SK-N-SH (cell line): ENCODE measurements at regions not wholly inside any gene's neighbourhood (a gene's known extent, or its start where the extent isn't known, plus 50 kb on each side); places are given as distances from the start of the nearest gene placed in this dataset.

ENCODE experiments used
- CTCF ChIP-seq: fragments of 200-600 bp; sonication (generic); IDR thresholded peaks from 2 replicates; pipeline ENCODE4 v1.6.1; 2017; ENCODE audit warnings: antibody characterized with exemption, mild to moderate bottlenecking, moderate library complexity
- ELF1 ChIP-seq: IDR thresholded peaks from 2 replicates; pipeline ENCODE4 v1.4.0; 2012
- EP300 ChIP-seq, 2 experiments: IDR thresholded peaks; 2 replicates each; pipeline versions ENCODE4 v1.4.0 to v1.6.1; 2012; ENCODE audit warnings: borderline replicate concordance in 1 of 2, low read depth in 1 of 2, low read length in 1 of 2
- EZH2phosphoT487 ChIP-seq: fragments of 200-600 bp; sonication (generic); IDR thresholded peaks from 2 replicates; pipeline ENCODE4 v1.6.1; 2017; ENCODE audit warnings: low read depth, mixed run types, mild to moderate bottlenecking, antibody characterized with exemption, moderate library complexity, borderline replicate concordance
- GABPA ChIP-seq: IDR thresholded peaks from 2 replicates; pipeline ENCODE4 v1.4.0; 2012; ENCODE audit warnings: low read depth, mild to moderate bottlenecking
- JUND ChIP-seq: IDR thresholded peaks from 2 replicates; pipeline ENCODE4 v1.4.0; 2012
- MAX ChIP-seq: IDR thresholded peaks from 2 replicates; pipeline ENCODE4 v1.4.0; 2012; ENCODE audit warnings: low read depth
- POLR2AphosphoS5 ChIP-seq: IDR thresholded peaks from 2 replicates; pipeline ENCODE4 v1.6.1; 2012; ENCODE audit warnings: low read depth, low read length
- RAD21 ChIP-seq: IDR thresholded peaks from 2 replicates; pipeline ENCODE4 v1.6.1; 2012; ENCODE audit warnings: mild to moderate bottlenecking, low read length
- RCOR1 ChIP-seq: fragments of 150-350 bp; IDR thresholded peaks from 2 replicates; pipeline ENCODE4 v1.6.1; 2017; ENCODE audit warnings: antibody characterized with exemption, low read length
- RXRA ChIP-seq: IDR thresholded peaks from 2 replicates; pipeline ENCODE4 v1.4.0; 2012; ENCODE audit warnings: low read depth, mild to moderate bottlenecking, borderline replicate concordance
- SIN3A ChIP-seq: IDR thresholded peaks from 2 replicates; pipeline ENCODE4 v1.6.1; 2012; ENCODE audit warnings: low read depth, mild to moderate bottlenecking, low read length, moderate library complexity, borderline replicate concordance
- SMC3 ChIP-seq: IDR thresholded peaks from 2 replicates; pipeline ENCODE4 v1.6.1; 2012; ENCODE audit warnings: low read depth, low read length, improper control_type of control experiment
- YY1 ChIP-seq: IDR thresholded peaks from 2 replicates; pipeline ENCODE4 v1.4.0; 2012; ENCODE audit warnings: low read depth, mild to moderate bottlenecking

- TF ChIP-seq CTCF: no peak
- no peak for TF ChIP-seq EZH2phosphoT487
- TF ChIP-seq POLR2AphosphoS5: no peak
- TF ChIP-seq SIN3A: no peak
- TF ChIP-seq YY1: no peak
- TF ChIP-seq JUND: no peak
- TF ChIP-seq MAX: no peak
- no peak for TF ChIP-seq RCOR1
- TF ChIP-seq RAD21: no peak
- TF ChIP-seq ELF1: no peak
- TF ChIP-seq RXRA: no peak
- no peak for TF ChIP-seq SMC3
- TF ChIP-seq EP300 (IDR thresholded peaks at IDR 0.05; ENCODE audit: borderline replicate concordance in 1 of 2, low read depth in 1 of 2, low read length in 1 of 2): peak in 1 of 2 experiments; percentile 32; a peak in 1 of 4 replicates
- no peak for TF ChIP-seq GABPA
Measured at GRCh38 chr16:24652209-24652712, 77.2 kb upstream of the TNRC6A start.
